Stimulated activated CD8-positive, alpha-beta memory T cell treated with anti-CD3 and anti-CD28 coated beads, Interleukin-7, amount 100 ng/mL, for 1 hour (primary cell): ENCODE measurements at regions not wholly inside any gene's neighbourhood (a gene's known extent, or its start where the extent isn't known, plus 50 kb on each side); places are given as distances from the start of the nearest gene placed in this dataset.

Experiments
- DNase-seq, 2 donors: peaks; one replicate each; pipeline ENCODE4 v3.0.0-alpha.2; 2020; ENCODE audit warnings: low read depth in 2 of 2

DNA sequence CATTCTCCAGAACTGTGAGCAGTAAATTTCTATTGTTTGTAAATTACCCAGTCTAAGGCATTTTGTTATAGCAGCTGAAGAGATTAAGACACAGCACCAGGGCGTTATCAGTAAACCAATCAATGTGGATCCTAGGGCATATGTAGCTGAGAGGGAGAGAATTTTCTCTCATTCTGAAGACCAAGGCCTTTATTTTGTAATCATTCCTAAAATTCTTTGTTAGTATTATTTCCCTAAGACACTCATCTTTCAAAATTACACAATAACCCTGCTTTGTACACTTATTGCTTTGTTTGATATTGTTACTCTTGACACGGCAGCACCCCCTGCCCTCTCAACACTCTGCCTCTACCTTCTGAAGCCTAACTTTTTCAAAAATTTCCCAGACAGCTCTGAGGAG lies 419.1 kb downstream of the SLC4A3 start:
- no peak for DNase-seq

GRCh38 chr2:220051716-220052115 lies 424.3 kb downstream of the SLC4A3 start:
- DNase-seq, result no peak

DNA sequence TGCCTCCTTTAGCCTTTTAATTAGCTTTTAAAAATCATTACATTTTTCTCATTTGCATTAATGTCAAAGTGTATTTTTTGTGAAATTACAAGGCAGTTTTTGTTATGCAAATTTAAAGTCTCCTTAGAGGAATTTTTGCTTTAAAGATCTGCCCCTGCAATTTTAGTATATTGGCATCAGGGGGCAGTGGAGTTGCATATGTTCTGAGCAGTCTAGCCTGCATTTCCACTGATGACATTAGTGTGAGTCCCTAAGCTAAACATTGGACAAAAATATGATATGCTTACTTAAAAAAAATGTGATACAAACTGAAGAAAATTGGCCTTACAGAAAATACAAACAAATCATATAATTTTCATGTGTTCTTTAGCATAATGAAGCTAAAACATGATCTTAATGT lies 426.5 kb downstream of the SLC4A3 start:
- DNase-seq, result no peak

DNA sequence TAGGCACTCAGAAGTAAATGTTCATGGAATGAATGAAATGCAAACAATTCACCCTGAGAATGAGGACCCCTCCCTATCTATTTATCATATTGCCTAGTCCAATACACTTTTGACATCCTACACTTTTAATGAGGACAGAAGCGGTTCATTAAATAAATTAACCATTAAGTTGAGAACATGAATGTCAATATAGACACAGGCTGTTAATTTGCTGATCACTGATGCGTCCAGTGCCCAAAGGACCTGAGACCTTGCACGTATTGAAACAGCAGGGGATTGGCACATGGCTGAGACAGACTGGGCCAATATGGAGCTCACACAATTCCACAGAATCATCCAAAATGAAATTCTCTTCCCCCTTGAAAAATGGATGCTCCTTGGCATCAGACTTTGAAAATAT lies 430.0 kb downstream of the SLC4A3 start:
- DNase-seq, result no peak

- no peak for DNase-seq
Measured at GRCh38 chr2:220057916-220058315, 430.5 kb downstream of the SLC4A3 start.

DNA sequence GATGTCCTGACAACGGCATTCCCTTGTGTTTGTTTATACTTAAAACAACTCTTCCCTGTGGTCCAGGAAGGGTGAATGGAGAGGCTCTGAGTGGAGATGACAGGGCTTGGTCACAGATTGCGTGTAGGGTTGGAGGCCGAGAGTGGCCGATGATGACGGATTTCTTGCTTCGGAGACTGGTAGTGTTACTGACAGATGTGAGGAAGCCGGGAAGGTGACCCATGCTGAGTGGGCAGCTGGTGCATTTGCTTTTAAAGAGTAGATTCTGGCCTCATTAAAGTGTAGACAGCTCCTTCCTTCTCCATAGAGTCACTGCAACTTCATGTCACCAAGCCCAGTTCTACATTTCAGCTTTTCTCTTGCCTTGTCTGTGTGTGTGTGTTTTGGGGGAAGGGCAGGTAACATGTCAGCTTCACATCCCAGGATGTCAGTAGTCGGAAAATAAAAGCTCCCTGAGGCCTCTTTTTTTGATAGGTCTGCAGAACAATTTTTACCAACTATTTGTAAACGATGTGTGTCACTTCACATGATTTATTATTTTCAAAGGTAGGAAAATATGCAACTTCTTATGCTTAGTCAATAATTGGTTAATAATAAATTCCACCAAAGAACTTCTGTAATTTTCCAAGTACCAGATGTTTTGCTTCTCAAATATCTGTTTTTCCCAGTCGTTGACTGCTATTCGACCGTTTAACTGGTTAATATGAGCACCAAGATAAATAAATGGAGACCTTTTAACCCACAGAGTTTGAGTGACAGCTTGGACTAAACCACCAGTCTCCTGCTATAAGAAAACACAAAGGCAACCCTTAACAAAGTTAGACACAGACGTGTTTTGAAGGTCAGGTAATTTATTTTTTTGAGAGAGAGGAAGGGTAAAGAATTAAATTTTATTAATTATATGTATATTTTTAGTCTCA lies 436.9 kb downstream of the SLC4A3 start:
- no peak for DNase-seq

DNA sequence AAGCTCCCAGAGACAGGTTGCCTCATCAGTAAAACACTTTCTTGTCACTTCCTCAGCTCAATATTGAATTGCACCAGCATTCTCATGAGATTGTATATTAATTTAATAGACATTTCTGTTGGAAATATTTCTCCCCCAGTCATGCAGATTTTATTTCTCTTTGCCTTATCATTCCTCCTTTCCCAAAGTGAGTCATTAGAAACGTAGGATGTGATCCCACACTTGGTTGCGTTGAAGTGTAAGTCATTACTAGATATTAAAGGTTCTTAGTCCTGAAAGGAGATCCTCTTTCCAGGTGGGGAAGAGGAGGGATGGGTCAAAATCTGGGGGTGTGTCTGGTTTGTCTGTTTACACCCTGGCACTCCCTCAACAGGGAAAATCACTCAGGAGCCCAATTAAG lies 438.2 kb downstream of the SLC4A3 start:
- no peak for DNase-seq

DNA sequence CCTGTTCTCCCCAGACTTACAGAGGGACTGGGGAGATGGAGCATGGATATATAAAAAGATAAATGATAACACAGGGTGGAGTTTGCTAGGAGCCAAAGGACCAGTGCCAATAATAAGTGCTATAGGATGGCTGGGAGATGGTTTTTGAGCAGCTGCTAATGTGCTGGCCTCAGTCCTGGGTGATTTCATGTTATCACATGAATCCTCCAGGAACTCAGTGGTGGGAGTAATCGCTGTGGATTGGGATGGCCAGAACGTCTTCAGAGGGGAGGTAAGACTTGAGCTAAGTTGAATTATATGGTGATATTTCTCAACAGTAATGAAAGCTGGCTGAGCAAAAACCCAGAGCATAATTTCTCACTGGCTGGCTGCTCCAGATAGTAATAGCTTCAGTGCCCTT lies 441.4 kb downstream of the SLC4A3 start:
- DNase-seq, result no peak

DNA sequence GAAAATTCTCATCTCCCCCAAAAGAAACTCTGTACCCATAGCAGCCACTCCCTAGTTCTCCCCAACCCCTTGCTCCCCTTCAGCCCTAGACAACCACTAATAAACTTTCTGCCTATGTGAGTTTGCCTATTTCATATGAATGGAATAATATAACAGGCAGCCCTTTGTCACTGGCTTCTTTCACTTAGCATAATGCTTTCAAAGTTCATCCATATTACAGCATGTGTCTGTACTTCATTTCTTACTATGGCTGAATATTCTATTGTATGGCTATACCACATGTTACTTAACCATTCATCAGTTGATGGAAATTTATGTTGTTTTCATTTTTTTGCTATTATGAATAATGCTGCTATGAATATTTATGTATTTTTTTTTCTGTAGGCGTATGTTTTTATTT lies 442.9 kb downstream of the SLC4A3 start:
- DNase-seq, result no peak

DNA sequence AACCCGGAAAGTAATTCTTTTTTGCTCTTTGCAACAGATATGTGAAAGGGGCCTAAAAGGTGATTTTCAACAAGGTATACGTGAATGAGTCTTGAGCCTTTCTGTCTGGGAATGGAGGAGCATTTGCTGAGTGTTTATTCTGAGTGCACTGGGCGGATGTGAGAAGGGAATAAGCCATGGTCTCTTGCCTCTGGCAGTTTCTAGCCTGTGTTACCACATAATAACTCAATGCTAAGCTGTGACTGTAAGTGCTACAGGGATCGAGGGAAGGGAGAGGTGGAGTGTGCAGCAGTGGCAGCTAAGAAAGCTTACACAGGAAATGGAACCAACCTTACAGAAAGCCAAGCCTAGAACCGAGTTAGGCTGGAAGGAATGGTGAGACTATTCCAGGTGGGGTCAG lies 444.3 kb downstream of the SLC4A3 start:
- DNase-seq, result no peak

- no peak for DNase-seq
Measured at GRCh38 chr2:220072669-220073220, 445.3 kb downstream of the SLC4A3 start.

DNA sequence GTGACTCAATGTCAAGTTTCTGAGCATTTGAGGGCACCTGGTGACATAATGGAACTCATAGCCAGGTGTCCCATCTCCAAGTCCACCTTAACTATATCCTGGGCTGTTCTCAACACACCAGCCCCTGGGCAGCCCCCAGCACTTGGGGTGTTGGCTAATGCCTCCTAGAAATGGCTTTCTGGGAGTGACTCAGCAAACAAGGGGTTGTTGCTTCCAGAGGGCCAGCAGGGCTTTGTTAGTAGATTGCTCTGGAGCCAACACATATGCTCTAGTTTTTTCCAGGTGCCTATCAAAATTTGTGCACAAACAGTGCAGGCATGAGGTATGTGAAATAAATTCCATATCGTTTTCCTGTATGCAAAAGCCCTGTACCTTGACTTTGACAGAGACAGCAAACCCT lies 448.4 kb downstream of the SLC4A3 start:
- no peak for DNase-seq

- DNase-seq, result no peak
Measured at GRCh38 chr2:220076734-220077133, 449.3 kb downstream of the SLC4A3 start.

- no peak for DNase-seq
Measured at GRCh38 chr2:220077488-220077887, 450.1 kb downstream of the SLC4A3 start.

DNA sequence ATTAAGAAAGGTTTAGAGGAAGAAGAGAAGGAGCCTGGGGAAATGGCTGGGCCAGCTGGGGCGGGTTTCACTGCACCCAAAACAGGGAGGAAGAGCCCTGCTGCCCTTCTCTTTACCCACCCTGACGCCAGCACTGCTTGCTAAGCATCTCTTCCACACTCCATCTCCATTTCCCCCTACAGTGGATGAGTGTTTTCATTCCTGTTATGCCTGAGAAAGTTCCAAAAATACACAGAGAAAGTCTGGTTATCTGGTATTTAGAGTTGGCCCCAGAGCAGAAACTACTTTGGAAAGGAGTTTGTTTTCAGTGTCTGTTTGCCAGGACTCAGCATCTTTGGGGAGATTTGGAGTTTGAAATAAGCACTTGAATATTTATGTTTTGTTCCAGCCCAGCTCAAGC lies 451.0 kb downstream of the SLC4A3 start:
- DNase-seq, result no peak

DNA sequence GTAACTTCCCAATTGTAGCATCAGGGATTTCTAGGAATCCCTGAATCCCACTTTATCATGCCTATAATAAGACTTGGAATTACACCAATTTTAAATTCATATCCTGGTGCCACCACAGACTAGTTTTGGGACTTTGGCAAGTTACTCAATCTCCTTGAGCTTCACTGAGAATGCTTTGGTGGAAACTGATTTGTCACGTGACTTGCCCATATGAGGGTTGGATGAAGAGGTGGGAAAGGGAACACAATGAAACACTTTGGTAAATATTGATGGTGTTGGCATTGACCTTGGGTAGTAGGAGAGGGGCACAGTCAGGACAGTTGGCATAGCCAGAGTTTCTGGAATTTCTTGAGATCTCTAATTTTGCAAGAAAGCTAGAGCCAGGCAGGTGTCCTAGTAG lies 452.2 kb downstream of the SLC4A3 start:
- no peak for DNase-seq

GRCh38 chr2:220081171-220081570 lies 453.7 kb downstream of the SLC4A3 start:
- no peak for DNase-seq

DNA sequence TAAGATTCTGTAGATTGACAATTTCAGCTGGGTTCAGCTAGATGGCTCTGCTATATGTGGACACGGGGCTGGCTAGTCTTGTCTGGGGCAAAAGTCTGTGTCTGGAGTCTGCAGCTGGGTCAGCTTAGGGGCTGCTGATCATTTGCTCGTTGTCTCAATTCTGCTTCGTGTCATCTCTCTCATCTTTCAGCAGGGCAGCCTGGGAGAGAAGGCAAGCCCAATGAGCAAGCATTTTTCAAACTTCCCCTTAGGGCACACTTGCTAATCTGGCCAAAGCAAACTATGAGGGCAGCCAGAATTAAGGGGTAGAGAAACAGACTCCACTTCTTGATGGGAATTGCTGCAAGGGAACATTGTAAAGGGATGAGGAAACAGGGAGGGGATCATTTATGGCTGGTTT lies 462.6 kb downstream of the SLC4A3 start:
- no peak for DNase-seq

DNA sequence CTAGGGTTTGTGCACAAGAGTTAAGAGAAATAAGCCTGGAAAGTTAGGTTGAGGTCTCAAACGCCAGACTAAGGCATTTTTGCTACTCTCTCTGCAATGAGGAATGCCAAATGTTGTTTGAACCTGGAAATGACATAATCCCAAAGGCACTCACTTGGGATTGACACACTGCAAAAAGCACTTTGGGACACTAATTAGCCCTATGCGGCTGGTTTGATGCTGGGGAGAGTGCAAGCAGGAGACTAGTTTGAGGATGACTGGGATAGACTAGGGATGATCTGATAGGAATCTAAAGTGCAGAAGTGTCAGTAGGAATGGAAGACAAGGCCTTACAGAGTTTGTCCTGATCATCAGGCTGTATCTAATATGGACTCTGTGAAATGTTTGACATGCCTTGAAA lies 469.0 kb downstream of the SLC4A3 start:
- no peak for DNase-seq

DNA sequence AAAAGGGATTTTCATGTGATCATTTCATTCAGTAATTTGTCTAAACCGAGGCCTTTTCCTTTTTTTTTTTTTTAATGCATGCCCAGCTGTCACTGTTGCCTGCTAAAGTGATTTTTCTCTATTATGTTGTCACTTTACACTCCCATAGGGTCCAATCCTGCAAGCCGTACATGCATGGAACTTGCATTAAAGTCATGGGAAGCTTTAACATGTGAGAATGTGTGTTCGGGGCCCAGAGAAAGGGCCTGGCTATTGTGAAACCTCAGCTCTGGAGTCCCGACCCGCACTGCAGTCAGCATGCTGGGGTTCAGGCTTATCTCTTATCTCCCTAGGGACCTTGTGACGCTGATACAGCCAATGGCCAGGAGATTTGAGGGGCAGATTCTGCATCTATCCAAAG lies 474.6 kb downstream of the SLC4A3 start:
- no peak for DNase-seq

DNA sequence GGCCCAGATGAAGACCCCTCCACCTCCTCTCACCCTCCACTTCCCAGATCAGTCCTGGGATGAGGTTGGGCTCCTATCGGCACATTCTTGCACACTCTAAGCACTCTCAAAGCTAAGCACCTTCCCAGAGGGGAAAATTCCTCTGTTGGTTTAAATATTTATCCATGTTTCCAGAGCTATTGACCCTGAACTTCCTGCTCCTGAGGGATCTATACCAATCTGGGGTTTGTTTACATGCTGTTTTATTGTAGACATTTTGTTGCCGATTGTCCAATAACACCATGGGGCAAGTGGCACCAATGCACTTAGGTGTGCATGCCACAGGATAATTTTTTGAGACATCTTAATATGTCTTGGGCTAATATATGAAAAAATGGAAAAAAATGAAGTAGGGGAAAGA lies 476.2 kb downstream of the SLC4A3 start:
- DNase-seq, result no peak

DNA sequence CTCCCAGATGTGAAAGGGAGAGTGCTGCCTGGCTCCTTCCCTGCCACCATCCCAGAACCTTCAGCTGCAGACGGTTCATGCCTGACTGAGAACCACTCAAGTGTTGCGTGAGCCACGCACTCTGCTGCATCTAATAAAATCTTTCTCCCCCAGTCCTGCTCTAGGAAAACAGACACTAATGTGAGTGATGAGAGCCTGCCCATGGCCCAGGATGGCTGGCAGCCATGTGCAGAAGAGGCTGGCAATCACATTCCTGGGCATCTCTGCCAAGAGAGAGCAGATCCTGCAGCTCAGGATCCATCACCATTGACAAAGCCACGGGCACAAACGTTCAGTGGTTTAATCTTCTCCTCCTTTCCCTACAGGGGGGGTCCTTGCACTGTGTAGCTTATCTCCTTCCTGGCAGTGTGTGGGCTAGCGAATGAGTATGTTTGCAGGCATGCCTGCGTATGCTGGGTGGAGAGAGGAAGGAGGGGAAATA lies 477.5 kb downstream of the SLC4A3 start:
- no peak for DNase-seq

GRCh38 chr2:220106065-220106464 lies 478.6 kb downstream of the SLC4A3 start:
- no peak for DNase-seq
